GM23248 (cell line): ENCODE measurements at regions not wholly inside any gene's neighbourhood (a gene's known extent, or its start where the extent isn't known, plus 50 kb on each side); places are given as distances from the start of the nearest gene placed in this dataset.

Source experiments
- EZH2 ChIP-seq: fragments of 200-600 bp; sonication (generic); IDR thresholded peaks from 2 replicates; pipeline ENCODE4 v1.6.1; 2018; ENCODE audit warnings: antibody characterized with exemption, mild to moderate bottlenecking; ENCODE audit not compliant: insufficient read depth, poor library complexity, severe bottlenecking
- EZH2phosphoT487 ChIP-seq: fragments of 200-600 bp; sonication (generic); IDR thresholded peaks from 2 replicates; pipeline ENCODE4 v1.6.1; 2018; ENCODE audit warnings: antibody characterized with exemption, moderate library complexity, mild to moderate bottlenecking, low read depth; ENCODE audit not compliant: insufficient read depth

DNA sequence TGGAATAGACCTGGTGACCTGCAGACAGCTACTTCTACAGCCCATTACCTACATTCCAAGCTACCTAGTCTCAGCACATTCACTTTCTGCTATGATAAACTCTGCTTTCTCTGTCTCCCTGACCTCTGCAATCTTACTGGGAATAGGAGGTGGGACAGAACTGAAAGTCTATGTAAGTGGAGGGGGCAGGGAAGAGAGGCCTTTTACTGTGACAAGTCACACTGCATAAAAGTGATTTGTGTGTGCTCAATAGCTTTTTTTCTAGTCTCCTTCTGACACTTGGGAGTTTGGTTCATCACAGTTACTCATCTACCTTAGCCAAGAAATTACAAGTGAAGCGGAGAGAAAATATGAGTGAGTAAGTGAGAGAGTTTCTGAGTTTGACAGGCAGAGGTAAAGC lies 322.4 kb downstream of the OLFM4 start:
- TF ChIP-seq EZH2 (no peak), EZH2phosphoT487 (no peak)
